GM12875 (cell line): ENCODE measurements at regions not wholly inside any gene's neighbourhood (a gene's known extent, or its start where the extent isn't known, plus 50 kb on each side); places are given as distances from the start of the nearest gene placed in this dataset.
"Not testable (repeated sequence)": the region's sequence is repeated elsewhere in the genome, so short reads cannot be mapped to it uniquely, and the experiment has no call there.

ENCODE experiments used
- H3K4me3 ChIP-seq: one replicate; pipeline ENCODE4 v1.5.1; 2011; ENCODE audit warnings: low read depth, low read length, control low read depth
- TF ChIP-seq, protein P1 (sequence below): IDR thresholded peaks from 2 replicates; pipeline ENCODE4 v1.5.1; 2011; ENCODE audit warnings: low read depth, mild to moderate bottlenecking, control low read depth, inconsistent platforms, low read length, moderate library complexity, borderline replicate concordance; ENCODE audit not compliant: insufficient read depth

DNA sequence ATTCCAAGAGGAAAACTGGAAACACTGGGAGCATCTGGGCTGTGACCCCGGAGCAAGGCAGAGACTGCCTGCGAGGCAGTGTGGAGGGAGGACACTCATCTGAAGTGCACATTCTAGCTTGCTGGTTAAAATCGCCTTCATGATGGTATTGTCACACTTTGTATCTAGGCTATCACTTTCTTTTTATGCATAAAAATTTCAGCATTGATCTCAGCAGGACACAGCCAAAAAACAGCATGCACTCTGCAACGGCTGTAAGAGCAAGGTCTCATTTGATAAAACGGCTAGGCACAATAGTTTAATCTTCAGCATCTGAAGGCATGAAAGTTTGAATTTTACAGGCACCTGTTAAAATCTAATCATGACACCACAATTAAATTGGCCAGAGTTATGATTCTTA lies 110.8 kb upstream of the IRX1 start:
- TF ChIP-seq, protein P1, sequence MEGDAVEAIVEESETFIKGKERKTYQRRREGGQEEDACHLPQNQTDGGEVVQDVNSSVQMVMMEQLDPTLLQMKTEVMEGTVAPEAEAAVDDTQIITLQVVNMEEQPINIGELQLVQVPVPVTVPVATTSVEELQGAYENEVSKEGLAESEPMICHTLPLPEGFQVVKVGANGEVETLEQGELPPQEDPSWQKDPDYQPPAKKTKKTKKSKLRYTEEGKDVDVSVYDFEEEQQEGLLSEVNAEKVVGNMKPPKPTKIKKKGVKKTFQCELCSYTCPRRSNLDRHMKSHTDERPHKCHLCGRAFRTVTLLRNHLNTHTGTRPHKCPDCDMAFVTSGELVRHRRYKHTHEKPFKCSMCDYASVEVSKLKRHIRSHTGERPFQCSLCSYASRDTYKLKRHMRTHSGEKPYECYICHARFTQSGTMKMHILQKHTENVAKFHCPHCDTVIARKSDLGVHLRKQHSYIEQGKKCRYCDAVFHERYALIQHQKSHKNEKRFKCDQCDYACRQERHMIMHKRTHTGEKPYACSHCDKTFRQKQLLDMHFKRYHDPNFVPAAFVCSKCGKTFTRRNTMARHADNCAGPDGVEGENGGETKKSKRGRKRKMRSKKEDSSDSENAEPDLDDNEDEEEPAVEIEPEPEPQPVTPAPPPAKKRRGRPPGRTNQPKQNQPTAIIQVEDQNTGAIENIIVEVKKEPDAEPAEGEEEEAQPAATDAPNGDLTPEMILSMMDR, result no peak
- no peak overlapping the region for H3K4me3 ChIP-seq

DNA sequence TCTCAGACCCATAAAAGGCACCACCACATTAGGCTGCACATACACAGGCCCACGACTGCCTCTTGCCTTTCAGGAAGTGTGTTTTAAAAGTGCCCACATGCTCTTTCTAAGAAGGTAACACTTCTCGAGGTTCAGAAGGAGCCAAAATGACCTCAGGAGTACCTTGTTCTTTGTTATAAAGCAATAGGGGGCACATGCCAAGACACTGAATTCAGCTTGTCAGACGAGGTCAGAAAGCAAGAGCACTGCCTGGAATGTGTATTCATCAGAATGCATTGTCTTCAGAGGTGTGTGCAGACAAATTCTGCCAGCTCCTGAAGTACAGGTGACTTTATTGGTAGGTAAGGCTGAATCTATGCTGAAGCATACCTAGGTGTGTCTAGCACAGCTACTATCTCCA lies 114.5 kb upstream of the IRX1 start:
- no peak overlapping the region for H3K4me3 ChIP-seq
- TF ChIP-seq, protein P1, result no peak

DNA sequence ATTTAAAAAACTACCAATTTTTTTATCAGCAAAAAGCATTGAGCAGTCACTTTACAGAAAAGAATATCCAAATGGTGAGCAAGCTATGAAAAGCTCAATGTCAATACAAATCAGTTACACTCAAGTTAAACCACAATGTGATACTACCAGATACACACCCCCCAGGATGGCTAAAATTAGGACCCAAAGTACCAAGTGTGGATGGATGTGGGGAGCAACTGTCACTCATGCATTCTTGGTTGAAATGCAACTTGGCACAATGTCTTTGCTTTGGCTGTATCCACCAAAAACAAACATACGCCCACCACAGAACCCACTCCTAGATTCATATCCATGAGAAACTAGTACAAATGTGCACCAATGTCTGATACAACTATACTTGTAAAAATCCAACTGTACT lies 120.0 kb upstream of the IRX1 start:
- TF ChIP-seq, protein P1, result no peak
- no peak overlapping the region for H3K4me3 ChIP-seq

DNA sequence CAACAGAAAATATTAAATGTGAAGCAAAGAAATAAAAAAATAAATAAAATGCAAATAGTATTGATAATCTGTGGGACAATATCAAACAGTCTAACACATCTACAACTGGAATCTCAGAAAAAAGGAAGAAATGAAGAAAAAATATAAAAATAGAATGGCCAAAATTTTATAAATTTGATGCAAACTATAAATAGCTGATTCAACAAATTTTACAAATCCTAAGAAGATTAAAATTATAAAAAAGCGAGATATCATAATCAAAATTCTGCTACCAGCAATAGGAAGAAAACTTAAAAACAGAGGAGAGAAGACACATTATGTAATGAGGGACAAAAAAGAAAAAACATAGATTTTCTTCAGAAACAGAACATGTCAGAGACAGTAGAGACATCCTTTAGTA lies 129.2 kb upstream of the IRX1 start:
- no peak overlapping the region for H3K4me3 ChIP-seq
- TF ChIP-seq, protein P1, result no peak

DNA sequence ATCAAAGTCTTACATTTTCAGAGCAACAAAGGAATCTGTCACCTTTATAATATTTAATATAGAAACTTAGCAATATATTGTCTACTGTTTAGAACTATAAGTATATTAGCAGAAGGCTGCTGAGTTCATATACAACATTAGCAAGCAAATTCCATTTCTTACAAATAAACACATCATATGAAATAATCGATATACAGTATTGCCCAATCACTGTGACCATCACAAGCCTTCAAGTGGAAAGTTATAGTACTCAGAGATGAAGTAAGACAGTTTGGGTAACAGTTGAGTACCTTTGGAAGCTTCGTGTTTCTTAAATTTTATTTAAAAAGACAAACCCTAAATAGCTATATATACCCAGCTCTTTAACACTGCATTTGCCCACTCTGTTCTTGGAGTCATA lies 135.2 kb upstream of the IRX1 start:
- TF ChIP-seq, protein P1, result no peak

DNA sequence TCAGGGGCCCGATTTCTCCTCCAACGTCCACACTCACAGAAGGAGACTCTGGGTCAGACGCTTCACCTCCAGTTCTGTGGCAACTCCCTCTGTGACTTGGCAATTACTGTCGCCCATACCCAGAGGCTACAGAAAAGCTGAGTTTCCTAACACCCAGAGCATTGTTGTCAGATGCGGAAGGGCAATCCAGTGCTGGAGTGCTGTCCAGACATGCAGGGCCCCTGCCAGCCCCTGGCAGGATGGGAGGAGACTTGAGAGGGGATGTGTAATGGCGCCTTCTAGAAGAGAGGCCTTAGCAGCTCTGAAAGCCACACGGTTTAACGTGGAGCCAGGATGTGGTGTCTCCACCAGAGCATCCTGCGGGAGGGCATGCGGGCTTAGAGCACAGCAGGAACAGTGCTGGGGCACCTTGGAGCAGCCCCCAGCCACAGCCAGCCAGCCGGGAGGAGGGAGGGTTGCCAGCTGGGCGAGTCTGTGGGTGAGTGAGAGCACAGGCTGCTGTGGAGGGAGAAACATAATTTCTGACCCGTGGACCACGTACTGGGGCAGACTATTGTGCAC lies 139.4 kb upstream of the IRX1 start:
- TF ChIP-seq, protein P1, result no peak
- no peak overlapping the region for H3K4me3 ChIP-seq

More for the DNA sequence above, 135.2 kb upstream of the IRX1 start:
- no peak overlapping the region for H3K4me3 ChIP-seq

DNA sequence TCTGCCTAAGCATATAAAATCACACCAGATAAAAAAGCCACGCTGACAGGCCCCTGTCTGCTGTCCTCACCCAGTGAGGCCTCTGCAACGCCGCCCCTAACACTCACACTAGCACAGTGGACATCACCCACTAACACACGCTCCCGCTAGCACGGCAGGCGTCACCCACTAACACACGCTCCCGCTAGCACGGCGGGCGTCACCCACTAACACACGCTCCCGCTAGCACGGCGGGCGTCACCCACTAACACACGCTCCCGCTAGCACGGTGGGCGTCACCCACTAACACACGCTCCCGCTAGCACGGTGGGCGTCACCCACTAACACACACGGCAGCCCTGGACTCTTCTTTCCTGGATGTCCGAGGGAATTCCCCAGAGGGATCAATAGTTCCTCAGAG lies 141.6 kb upstream of the IRX1 start:
- H3K4me3 ChIP-seq, result not testable (repeated sequence)

DNA sequence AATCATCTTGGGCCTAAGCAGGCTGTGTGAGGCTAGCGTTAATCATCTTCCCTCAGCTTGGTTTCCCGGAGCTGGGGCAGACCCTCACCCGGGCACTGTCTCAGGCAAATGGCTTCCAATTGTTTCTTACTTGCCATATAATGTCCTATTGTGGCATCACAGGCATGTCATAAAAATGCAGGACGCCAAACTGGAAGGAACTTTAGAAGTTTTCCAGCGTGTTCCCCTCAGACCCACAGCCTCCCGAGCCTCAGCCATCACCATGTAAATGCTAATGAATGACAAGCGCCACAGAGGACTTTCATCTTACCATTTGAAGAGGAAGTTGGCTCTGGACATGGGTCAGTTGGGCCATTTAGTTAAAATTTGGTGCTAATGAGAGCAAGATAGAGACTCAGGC lies 143.0 kb upstream of the IRX1 start:
- no peak overlapping the region for H3K4me3 ChIP-seq
- TF ChIP-seq, protein P1, result no peak
